ENCODE measurements at regions not wholly inside any gene's neighbourhood (a gene's known extent, or its start where the extent isn't known, plus 50 kb on each side); places are given as distances from the start of the nearest gene placed in this dataset.

DNA sequence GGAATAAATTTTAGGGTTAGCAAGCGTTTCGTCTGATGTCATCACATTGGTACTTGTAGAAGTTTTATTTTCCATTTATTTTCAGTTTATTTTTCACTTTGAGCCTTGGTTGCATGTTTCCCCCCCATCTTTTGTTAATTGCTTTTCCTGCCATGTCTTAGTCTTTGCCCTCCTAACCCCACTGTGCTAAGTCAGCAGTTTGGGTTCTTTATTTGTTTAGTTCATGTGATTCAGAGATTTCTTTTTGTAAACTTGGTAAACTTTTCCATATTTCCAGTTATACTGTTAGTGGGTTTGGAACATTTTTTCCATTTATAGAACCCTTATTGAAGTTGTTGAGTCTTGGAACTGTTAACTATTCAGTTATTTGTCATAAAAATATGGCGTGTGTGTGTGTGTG lies 252.9 kb upstream of the ANKH start:
- Histone ChIP-seq H3K9me3 (replicated peaks in 1 of 2; ENCODE audit: control insufficient read depth in 2 of 2, insufficient read depth in 1 of 2, low read depth in 1 of 2, low read length in 2 of 2) (no peaks in the 10 kb centered on the region), H3K27ac (replicated peaks; ENCODE audit: low read length) (no peak overlapping the region), H3K79me1 (ENCODE audit: low read depth, low read length) (no peaks in the 10 kb centered on the region), H3K36me3 (replicated peaks in 1 of 2; ENCODE audit: control insufficient read depth in 2 of 2, insufficient read depth in 2 of 2, low read length in 2 of 2) (no peaks in the 10 kb centered on the region), H3K18ac (ENCODE audit: low read length) (no peak overlapping the region), H3K4me2 (ENCODE audit: insufficient read depth, low read length, poor library complexity, severe bottlenecking) (no peak overlapping the region), H3K9ac (ENCODE audit: low read depth, low read length, poor library complexity) (no peak overlapping the region), H4K91ac (ENCODE audit: low read depth, low read length, poor library complexity) (no peak overlapping the region), H2BK15ac (ENCODE audit: low read length) (no peak overlapping the region), H2BK120ac (ENCODE audit: low read depth, low read length) (no peak overlapping the region), H3K27me3 (ENCODE audit: control insufficient read depth in 3 of 3, insufficient read depth in 3 of 3, low read depth in 1 of 3, low read length in 3 of 3) (no peaks in the 10 kb centered on the region), H2AK5ac (ENCODE audit: low read depth, low read length) (no peak overlapping the region), H2AFZ (ENCODE audit: low read length) (no peak overlapping the region), H3K4me3 (ENCODE audit: low read length in 2 of 2) (no peak overlapping the region), H4K8ac (ENCODE audit: low read depth, low read length) (no peak overlapping the region), H3K4me1 (ENCODE audit: control insufficient read depth in 2 of 2, insufficient read depth in 1 of 2, low read depth in 1 of 2, low read length in 2 of 2) (no peaks in the 10 kb centered on the region), H3K23ac (ENCODE audit: low read depth, low read length, poor library complexity) (no peak overlapping the region), H3K4ac (ENCODE audit: low read length) (no peak overlapping the region), H2BK12ac (ENCODE audit: low read length) (no peak overlapping the region), H3K14ac (ENCODE audit: low read length) (no peak overlapping the region), H2BK5ac (ENCODE audit: low read length) (no peak overlapping the region)
- no peak for DNase-seq (ENCODE audit: low spot score)
- WGBS, 2 donors (ENCODE audit: extremely low coverage in 2 of 2, insufficient read length in 2 of 2, insufficient replicate concordance in 1 of 2), result no CpG with 5 or more reads among the region's 3 CpGs

DNA sequence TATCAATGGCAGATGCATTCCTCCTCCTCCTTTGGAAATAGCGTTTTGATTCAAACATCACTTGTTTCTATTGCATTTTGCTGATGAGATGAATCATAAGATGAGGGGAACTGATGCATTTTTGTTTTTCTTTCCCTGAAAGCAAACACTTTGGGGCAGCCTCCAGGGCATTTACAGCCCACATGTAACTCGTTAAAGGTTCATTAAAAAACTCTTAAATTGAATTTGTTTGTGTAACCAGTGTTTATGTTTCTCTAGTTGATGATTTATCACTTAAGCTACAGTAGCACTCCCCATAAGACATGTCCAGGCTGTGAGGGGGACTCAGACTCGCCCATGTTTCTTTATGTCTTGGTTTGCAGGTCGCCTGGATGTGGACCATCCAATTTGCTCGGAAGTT lies 246.1 kb upstream of the ANKH start:
- Histone ChIP-seq H3K36me3 (replicated peaks in 1 of 2; ENCODE audit: control insufficient read depth in 2 of 2, insufficient read depth in 2 of 2, low read length in 2 of 2) (no peaks in the 10 kb centered on the region), H3K9me3 (replicated peaks in 1 of 2; ENCODE audit: control insufficient read depth in 2 of 2, insufficient read depth in 1 of 2, low read depth in 1 of 2, low read length in 2 of 2) (no peaks in the 10 kb centered on the region), H3K79me1 (ENCODE audit: low read depth, low read length) (no peaks in the 10 kb centered on the region), H3K14ac (ENCODE audit: low read length) (no peak overlapping the region), H3K4me3 (ENCODE audit: low read length in 2 of 2) (no peak overlapping the region), H3K27ac (replicated peaks; ENCODE audit: low read length) (no peak overlapping the region), H3K4ac (ENCODE audit: low read length) (no peak overlapping the region), H2BK15ac (ENCODE audit: low read length) (no peak overlapping the region), H4K91ac (ENCODE audit: low read depth, low read length, poor library complexity) (no peak overlapping the region), H3K27me3 (ENCODE audit: control insufficient read depth in 3 of 3, insufficient read depth in 3 of 3, low read depth in 1 of 3, low read length in 3 of 3) (no peaks in the 10 kb centered on the region), H3K9ac (ENCODE audit: low read depth, low read length, poor library complexity) (no peak overlapping the region), H3K4me2 (ENCODE audit: insufficient read depth, low read length, poor library complexity, severe bottlenecking) (no peak overlapping the region), H2BK12ac (ENCODE audit: low read length) (no peak overlapping the region), H2BK120ac (ENCODE audit: low read depth, low read length) (no peak overlapping the region), H4K8ac (ENCODE audit: low read depth, low read length) (no peak overlapping the region), H3K18ac (ENCODE audit: low read length) (no peak overlapping the region), H2BK5ac (ENCODE audit: low read length) (no peak overlapping the region), H3K4me1 (ENCODE audit: control insufficient read depth in 2 of 2, insufficient read depth in 1 of 2, low read depth in 1 of 2, low read length in 2 of 2) (no peaks in the 10 kb centered on the region), H3K23ac (ENCODE audit: low read depth, low read length, poor library complexity) (no peak overlapping the region), H2AK5ac (ENCODE audit: low read depth, low read length) (no peak overlapping the region), H2AFZ (ENCODE audit: low read length) (no peak overlapping the region)
- no CpG with 5 or more reads among the region's 5 CpGs for WGBS, 2 donors (ENCODE audit: extremely low coverage in 2 of 2, insufficient read length in 2 of 2, insufficient replicate concordance in 1 of 2)
- DNase-seq (ENCODE audit: low spot score), result no peak

DNA sequence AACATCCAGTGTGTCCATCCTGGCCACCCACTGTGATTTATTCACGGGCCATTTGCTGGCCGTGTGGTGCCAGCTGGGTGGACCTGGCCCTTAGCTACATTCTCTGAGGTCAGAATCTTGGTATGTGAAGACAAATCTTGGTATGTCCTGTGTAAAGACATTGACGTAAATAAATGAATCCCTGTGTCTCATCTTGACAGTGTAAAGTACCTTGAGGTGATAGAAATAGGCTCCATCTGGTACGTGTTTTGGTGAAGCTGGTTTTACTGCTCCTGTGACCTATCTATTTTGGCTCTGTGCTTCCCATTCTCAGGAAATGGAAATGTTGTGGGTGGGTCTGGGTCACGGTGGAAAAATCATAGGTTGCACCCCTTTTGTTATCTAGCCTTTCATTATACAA lies 245.4 kb upstream of the ANKH start:
- Histone ChIP-seq H3K23ac (ENCODE audit: low read depth, low read length, poor library complexity) (no peak overlapping the region), H3K4ac (ENCODE audit: low read length) (no peak overlapping the region), H3K14ac (ENCODE audit: low read length) (no peak overlapping the region), H2BK120ac (ENCODE audit: low read depth, low read length) (no peak overlapping the region), H3K9ac (ENCODE audit: low read depth, low read length, poor library complexity) (no peak overlapping the region), H2BK12ac (ENCODE audit: low read length) (no peak overlapping the region), H3K18ac (ENCODE audit: low read length) (no peak overlapping the region), H4K91ac (ENCODE audit: low read depth, low read length, poor library complexity) (no peak overlapping the region), H2AK5ac (ENCODE audit: low read depth, low read length) (no peak overlapping the region), H3K4me2 (ENCODE audit: insufficient read depth, low read length, poor library complexity, severe bottlenecking) (no peak overlapping the region), H3K27me3 (ENCODE audit: control insufficient read depth in 3 of 3, insufficient read depth in 3 of 3, low read depth in 1 of 3, low read length in 3 of 3) (no peaks in the 10 kb centered on the region), H2BK15ac (ENCODE audit: low read length) (no peak overlapping the region), H2BK5ac (ENCODE audit: low read length) (no peak overlapping the region), H2AFZ (ENCODE audit: low read length) (no peak overlapping the region), H3K4me3 (ENCODE audit: low read length in 2 of 2) (no peak overlapping the region), H3K79me1 (ENCODE audit: low read depth, low read length) (no peaks in the 10 kb centered on the region), H4K8ac (ENCODE audit: low read depth, low read length) (no peak overlapping the region), H3K4me1 (ENCODE audit: control insufficient read depth in 2 of 2, insufficient read depth in 1 of 2, low read depth in 1 of 2, low read length in 2 of 2) (no peaks in the 10 kb centered on the region), H3K27ac (replicated peaks; ENCODE audit: low read length) (no peak overlapping the region), H3K9me3 (replicated peaks in 1 of 2; ENCODE audit: control insufficient read depth in 2 of 2, insufficient read depth in 1 of 2, low read depth in 1 of 2, low read length in 2 of 2) (no peaks in the 10 kb centered on the region), H3K36me3 (replicated peaks in 1 of 2; ENCODE audit: control insufficient read depth in 2 of 2, insufficient read depth in 2 of 2, low read length in 2 of 2) (no peaks in the 10 kb centered on the region)
- no CpG with 5 or more reads among the region's 5 CpGs for WGBS, 2 donors (ENCODE audit: extremely low coverage in 2 of 2, insufficient read length in 2 of 2, insufficient replicate concordance in 1 of 2)
- DNase-seq (ENCODE audit: low spot score), result no peak

DNA sequence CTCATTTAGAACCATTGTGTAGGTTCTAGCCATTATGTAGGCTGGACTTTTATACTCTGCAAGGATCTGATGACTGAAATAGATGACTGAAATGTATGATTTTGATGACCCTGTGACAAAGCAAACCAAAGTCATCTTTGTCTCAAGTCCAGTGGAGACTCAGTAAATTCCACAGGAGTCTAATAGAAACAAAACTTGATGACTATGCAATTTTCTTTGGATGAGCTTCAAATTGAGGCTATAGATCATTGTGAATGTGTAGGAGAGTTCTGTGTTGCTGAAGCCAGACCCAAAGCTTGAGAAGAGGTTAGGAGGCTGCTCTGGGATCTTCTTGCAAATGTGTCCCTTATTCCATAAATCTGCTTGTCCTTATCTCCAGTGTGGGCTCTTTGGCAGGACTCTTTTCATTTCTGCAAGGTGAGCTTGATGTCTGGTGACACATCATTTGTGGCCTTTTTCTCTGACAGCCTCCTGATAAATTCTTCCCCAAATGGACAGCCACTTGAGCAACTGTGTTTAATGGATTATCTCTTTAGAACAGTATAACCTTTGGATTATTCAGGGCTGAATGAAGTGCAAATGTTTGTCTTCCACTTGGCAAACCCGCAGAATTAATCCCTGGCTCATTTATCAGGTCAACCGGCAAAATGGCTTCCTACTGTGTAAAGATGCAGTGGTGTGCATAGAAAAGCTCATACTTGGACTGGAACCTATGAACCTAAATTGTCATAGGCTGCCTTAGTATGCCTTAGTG lies 235.1 kb upstream of the ANKH start:
- no peak overlapping the region for H2AFZ ChIP-seq (ENCODE audit: low read length)
- no peak for DNase-seq (ENCODE audit: low spot score)
- no peaks in the 10 kb centered on the region for H3K36me3 ChIP-seq (replicated peaks in 1 of 2; ENCODE audit: control insufficient read depth in 2 of 2, insufficient read depth in 2 of 2, low read length in 2 of 2)
- H2BK15ac ChIP-seq (ENCODE audit: low read length), result no peak overlapping the region
- H3K23ac ChIP-seq (ENCODE audit: low read depth, low read length, poor library complexity), result no peak overlapping the region
- no peaks in the 10 kb centered on the region for H3K4me1 ChIP-seq (ENCODE audit: control insufficient read depth in 2 of 2, insufficient read depth in 1 of 2, low read depth in 1 of 2, low read length in 2 of 2)
- no peaks in the 10 kb centered on the region for H3K9me3 ChIP-seq (replicated peaks in 1 of 2; ENCODE audit: control insufficient read depth in 2 of 2, insufficient read depth in 1 of 2, low read depth in 1 of 2, low read length in 2 of 2)
- WGBS, 2 donors (ENCODE audit: extremely low coverage in 2 of 2, insufficient read length in 2 of 2, insufficient replicate concordance in 1 of 2), result no CpG with 5 or more reads among the region's 2 CpGs
- H2AK5ac ChIP-seq (ENCODE audit: low read depth, low read length), result no peak overlapping the region
- H3K27me3 ChIP-seq (ENCODE audit: control insufficient read depth in 3 of 3, insufficient read depth in 3 of 3, low read depth in 1 of 3, low read length in 3 of 3), result no peaks in the 10 kb centered on the region
- H2BK12ac ChIP-seq (ENCODE audit: low read length), result no peak overlapping the region
- H3K27ac ChIP-seq (replicated peaks; ENCODE audit: low read length), result no peak overlapping the region
- no peaks in the 10 kb centered on the region for H3K79me1 ChIP-seq (ENCODE audit: low read depth, low read length)
- no peak overlapping the region for H2BK5ac ChIP-seq (ENCODE audit: low read length)
- H3K14ac ChIP-seq (ENCODE audit: low read length), result no peak overlapping the region
- no peak overlapping the region for H4K91ac ChIP-seq (ENCODE audit: low read depth, low read length, poor library complexity)
- H3K9ac ChIP-seq (ENCODE audit: low read depth, low read length, poor library complexity), result no peak overlapping the region
- H3K4me2 ChIP-seq (ENCODE audit: insufficient read depth, low read length, poor library complexity, severe bottlenecking), result no peak overlapping the region
- H3K4ac ChIP-seq (ENCODE audit: low read length), result no peak overlapping the region
- H4K8ac ChIP-seq (ENCODE audit: low read depth, low read length), result no peak overlapping the region
- H3K18ac ChIP-seq (ENCODE audit: low read length), result no peak overlapping the region
- no peak overlapping the region for H3K4me3 ChIP-seq (ENCODE audit: low read length in 2 of 2)
- no peak overlapping the region for H2BK120ac ChIP-seq (ENCODE audit: low read depth, low read length)

Data from neuronal stem cell (in vitro differentiated cells).